Naive thymus-derived CD4-positive, alpha-beta T cell (primary cell): ENCODE measurements at regions not wholly inside any gene's neighbourhood (a gene's known extent, or its start where the extent isn't known, plus 50 kb on each side); places are given as distances from the start of the nearest gene placed in this dataset.

Experiments used
- ATAC-seq: fragments of 150-1000 bp; cut with Tn5 transposase; 2 replicates; pipeline ENCODE4 v1.10.0; 2021; ENCODE audit warnings: mild to moderate bottlenecking, moderate library complexity
- CTCF ChIA-PET: fragments of 350-600 bp; sonication (Branson Sonifier 250); formaldehyde crosslinking; loops from one replicate; lab custom pipeline; 2021; ENCODE audit warnings: antibody characterized with exemption; lab: Charles Lee
- POLR2A ChIA-PET: fragments of 350-600 bp; sonication (Branson Sonifier 250); formaldehyde crosslinking; loops from one replicate; lab custom pipeline; 2021; ENCODE audit warnings: antibody characterized with exemption, inconsistent platforms; lab: Charles Lee
- DNase-seq, 9 donors: peaks; one replicate each; pipeline versions ENCODE4 v3.0.0 to v3.0.0-alpha.2; 2020 to 2022; ENCODE audit warnings: mixed read lengths in 1 of 9
- H3K27ac ChIP-seq: one replicate; pipeline ENCODE4 v1.7.0; 2013; ENCODE audit warnings: mild to moderate bottlenecking, low read depth, low read length, moderate library complexity
- H3K27me3 ChIP-seq, 2 donors: one replicate each; pipeline ENCODE4 v1.7.0; 2013; ENCODE audit warnings: low read length in 2 of 2, mild to moderate bottlenecking in 2 of 2, moderate library complexity in 2 of 2; ENCODE audit not compliant: control insufficient read depth in 2 of 2, insufficient read depth in 2 of 2
- H3K36me3 ChIP-seq, 3 experiments: 1 replicate in 2 of 3; 2 replicates in 1 of 3; pipeline ENCODE4 v1.7.0; 2013; ENCODE audit warnings: low read length in 3 of 3, mild to moderate bottlenecking in 3 of 3, moderate library complexity in 1 of 3; ENCODE audit not compliant: insufficient read depth in 3 of 3, control insufficient read depth in 2 of 3
- H3K4me1 ChIP-seq, 2 donors: one replicate each; pipeline ENCODE4 v1.7.0; 2013; ENCODE audit warnings: low read length in 2 of 2, mild to moderate bottlenecking in 2 of 2, moderate library complexity in 1 of 2; ENCODE audit not compliant: control insufficient read depth in 2 of 2, insufficient read depth in 2 of 2
- H3K4me3 ChIP-seq: 2 replicates; pipeline ENCODE4 v1.7.0; 2013; ENCODE audit warnings: mild to moderate bottlenecking, low read length
- H3K9me3 ChIP-seq, 3 experiments: 1 replicate in 2 of 3; 2 replicates in 1 of 3; pipeline ENCODE4 v1.7.0; 2013; ENCODE audit warnings: low read length in 3 of 3; ENCODE audit not compliant: control insufficient read depth in 2 of 3
- H3K27ac Mint-ChIP-seq, 9 donors: one replicate each; pipeline ENCODE4 v1.8.0; 2020 to 2022; ENCODE audit warnings: mixed read lengths in 9 of 9, mild to moderate bottlenecking in 8 of 9, moderate library complexity in 5 of 9, inconsistent platforms in 2 of 9
- H3K27me3 Mint-ChIP-seq, 5 donors: one replicate each; pipeline ENCODE4 v1.8.0; 2021 to 2022; ENCODE audit warnings: mixed read lengths in 5 of 5, mild to moderate bottlenecking in 1 of 5
- H3K36me3 Mint-ChIP-seq, 5 donors: one replicate each; pipeline ENCODE4 v1.8.0; 2020 to 2022; ENCODE audit warnings: mixed read lengths in 5 of 5, mild to moderate bottlenecking in 3 of 5, inconsistent platforms in 1 of 5
- H3K4me1 Mint-ChIP-seq, 7 donors: one replicate each; pipeline ENCODE4 v1.8.0; 2020 to 2022; ENCODE audit warnings: mixed read lengths in 7 of 7, mild to moderate bottlenecking in 3 of 7, inconsistent platforms in 1 of 7
- H3K4me3 Mint-ChIP-seq, 10 donors: one replicate each; pipeline ENCODE4 v1.8.0; 2020 to 2022; ENCODE audit warnings: mild to moderate bottlenecking in 10 of 10, mixed read lengths in 10 of 10, moderate library complexity in 6 of 10, inconsistent platforms in 2 of 10
- H3K9me3 Mint-ChIP-seq, 11 donors: one replicate each; pipeline ENCODE4 v1.8.0; 2020 to 2022; ENCODE audit warnings: mixed read lengths in 11 of 11, mild to moderate bottlenecking in 4 of 11, inconsistent platforms in 1 of 11, moderate library complexity in 1 of 11
- intact Hi-C, 2 donors: fragments of 100-400 bp; cut with micrococcal nuclease; formaldehyde crosslinking; loops; one replicate each; pipeline ENCODE4 v1.15.1; 2023

GRCh38 chr16:87067003-87067556 lies 250.1 kb downstream of the C16orf95 start:
- no peaks in the 10 kb centered on the region for H3K9me3 ChIP-seq
- Mint-ChIP-seq H3K9me3 (peaks cover 0 to 2% (median 0%) of the 10 kb centered on the region in 11 donors), H3K4me3 (no peak overlapping the region), H3K36me3 (no peaks in the 10 kb centered on the region), H3K4me1 (peaks cover 0 to 3% (median 0%) of the 10 kb centered on the region in 7 donors), H3K27ac (no peak overlapping the region), H3K27me3 (peaks cover 34 to 68% (median 53%) of the 10 kb centered on the region in 5 donors)
- H3K4me1 ChIP-seq: no peaks in the 10 kb centered on the region
- H3K27me3 ChIP-seq: peaks cover 0 to 8% of the 10 kb centered on the region in 2 donors
- no peaks in the 10 kb centered on the region for H3K36me3 ChIP-seq
- no peak overlapping the region for H3K4me3 ChIP-seq
- DNase-seq (no peak), ATAC-seq (no peak)
- CTCF ChIA-PET: no interaction called here
- POLR2A ChIA-PET: no interaction called here
- no peak overlapping the region for H3K27ac ChIP-seq
- intact Hi-C loops: no loop called here

- Histone ChIP-seq H3K27me3 (peaks cover 0 to 3% of the 10 kb centered on the region in 2 donors), H3K4me1 (no peaks in the 10 kb centered on the region), H3K27ac (no peak overlapping the region), H3K4me3 (no peak overlapping the region), H3K9me3 (no peaks in the 10 kb centered on the region), H3K36me3 (no peaks in the 10 kb centered on the region)
- DNase-seq (no peak), ATAC-seq (no peak)
- CTCF ChIA-PET: no interaction called here
- Mint-ChIP-seq H3K27me3 (peaks cover 24 to 61% (median 43%) of the 10 kb centered on the region in 5 donors), H3K27ac (no peak overlapping the region), H3K4me1 (peaks cover 0 to 2% (median 0%) of the 10 kb centered on the region in 7 donors), H3K36me3 (no peaks in the 10 kb centered on the region), H3K9me3 (peaks cover 0 to 2% (median 0%) of the 10 kb centered on the region in 11 donors), H3K4me3 (no peak overlapping the region)
- intact Hi-C loops: no loop called here
- POLR2A ChIA-PET: no interaction called here
Measured at GRCh38 chr16:87067836-87068761, 249.1 kb downstream of the C16orf95 start.

GRCh38 chr16:87068762-87069150 lies 248.4 kb downstream of the C16orf95 start:
- Histone ChIP-seq H3K27me3 (peaks cover 0 to under 1% of the 10 kb centered on the region in 2 donors), H3K9me3 (no peaks in the 10 kb centered on the region), H3K36me3 (no peaks in the 10 kb centered on the region), H3K4me3 (no peak overlapping the region), H3K4me1 (no peaks in the 10 kb centered on the region), H3K27ac (no peak overlapping the region)
- H3K27me3 Mint-ChIP-seq: peaks cover 20 to 59% (median 39%) of the 10 kb centered on the region in 5 donors
- ATAC-seq (no peak), DNase-seq (no peak)
- POLR2A ChIA-PET: no interaction called here
- H3K36me3 Mint-ChIP-seq: no peaks in the 10 kb centered on the region
- no peak overlapping the region for H3K4me3 Mint-ChIP-seq
- intact Hi-C loops: no loop called here
- no peak overlapping the region for H3K27ac Mint-ChIP-seq
- peaks cover 0 to 2% (median 0%) of the 10 kb centered on the region in 7 donors for H3K4me1 Mint-ChIP-seq
- peaks cover 0 to 2% (median 0%) of the 10 kb centered on the region in 11 donors for H3K9me3 Mint-ChIP-seq
- CTCF ChIA-PET: no interaction called here

DNA sequence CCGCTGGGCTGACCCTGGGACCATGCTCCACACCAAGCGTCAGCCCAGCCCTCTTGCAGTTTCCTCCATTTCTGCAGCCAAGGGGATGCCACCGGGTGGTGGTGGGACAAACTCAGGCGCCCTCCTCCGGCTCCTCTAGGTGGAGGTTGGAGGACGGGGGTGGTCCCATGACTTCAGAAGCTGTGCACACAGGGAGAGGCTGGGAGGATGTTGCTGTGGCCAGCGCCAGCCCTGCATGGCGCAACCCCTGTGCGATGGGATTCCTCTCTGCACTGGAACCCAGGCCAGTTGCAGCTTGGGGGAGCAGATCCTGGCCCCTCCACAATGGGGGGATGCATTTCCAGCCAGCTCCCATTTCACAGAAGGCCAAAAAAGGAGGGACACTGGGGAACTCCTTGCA lies 246.5 kb downstream of the C16orf95 start:
- ChIA-PET POLR2A (no interaction called here), CTCF (interaction anchor here (0.6 kb wide), 1 partner anchor 13 kb away, joined by 3 read pairs; no protein-coding TSS in a partner anchor)
- DNase-seq: no peak
- Histone ChIP-seq H3K9me3 (no peaks in the 10 kb centered on the region), H3K27me3 (no peaks in the 10 kb centered on the region), H3K4me1 (no peaks in the 10 kb centered on the region), H3K36me3 (no peaks in the 10 kb centered on the region), H3K27ac (no peak overlapping the region), H3K4me3 (no peak overlapping the region)
- H3K9me3 Mint-ChIP-seq: peaks cover 0 to 1% (median 0%) of the 10 kb centered on the region in 11 donors
- no peak overlapping the region for H3K4me3 Mint-ChIP-seq
- H3K4me1 Mint-ChIP-seq: peaks cover 0 to 2% (median 0%) of the 10 kb centered on the region in 7 donors
- no peaks in the 10 kb centered on the region for H3K36me3 Mint-ChIP-seq
- H3K27me3 Mint-ChIP-seq: peaks cover 5 to 42% (median 20%) of the 10 kb centered on the region in 5 donors
- ATAC-seq: no peak
- intact Hi-C loops: no loop called here
- no peak overlapping the region for H3K27ac Mint-ChIP-seq

DNA sequence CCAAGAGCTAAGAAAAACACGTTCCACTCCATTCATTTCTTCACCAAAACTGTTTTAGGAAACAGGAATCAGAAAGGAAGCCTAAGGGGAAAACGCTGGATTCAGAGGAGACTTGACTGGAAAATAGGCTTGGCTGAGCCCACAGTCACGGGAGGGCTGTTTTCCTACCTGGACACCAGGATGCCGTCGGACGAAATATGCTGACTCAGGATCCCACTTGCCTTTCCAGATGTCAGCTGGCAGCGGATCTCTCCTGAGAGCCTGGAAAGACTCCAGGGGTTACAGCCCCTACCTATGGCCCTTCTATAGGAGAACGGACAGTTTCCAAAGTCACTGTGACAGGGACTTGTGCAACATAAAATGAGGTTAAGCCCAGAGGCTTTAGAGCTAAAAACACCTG lies 245.1 kb downstream of the C16orf95 start:
- H3K4me3 Mint-ChIP-seq: no peak overlapping the region
- no peak overlapping the region for H3K27ac Mint-ChIP-seq
- no peak for DNase-seq
- intact Hi-C loops: no loop called here
- no peak overlapping the region for H3K27ac ChIP-seq
- no peaks in the 10 kb centered on the region for H3K36me3 Mint-ChIP-seq
- no peaks in the 10 kb centered on the region for H3K4me1 Mint-ChIP-seq
- H3K9me3 Mint-ChIP-seq: peaks cover 0 to 1% (median 0%) of the 10 kb centered on the region in 11 donors
- no peak for ATAC-seq
- H3K4me3 ChIP-seq: no peak overlapping the region
- no peaks in the 10 kb centered on the region for H3K4me1 ChIP-seq
- H3K9me3 ChIP-seq: no peaks in the 10 kb centered on the region
- POLR2A ChIA-PET: no interaction called here
- H3K36me3 ChIP-seq: no peaks in the 10 kb centered on the region
- no peaks in the 10 kb centered on the region for H3K27me3 ChIP-seq
- H3K27me3 Mint-ChIP-seq: peaks cover 0 to 43% (median 18%) of the 10 kb centered on the region in 5 donors
- CTCF ChIA-PET: no interaction called here

- H3K36me3 Mint-ChIP-seq: peaks cover 0 to 10% (median 0%) of the 10 kb centered on the region in 5 donors
- Histone ChIP-seq H3K36me3 (no peaks in the 10 kb centered on the region), H3K27ac (no peak overlapping the region), H3K4me1 (no peaks in the 10 kb centered on the region), H3K4me3 (no peak overlapping the region), H3K27me3 (no peaks in the 10 kb centered on the region), H3K9me3 (no peaks in the 10 kb centered on the region)
- H3K9me3 Mint-ChIP-seq: peaks cover 3 to 10% (median 6%) of the 10 kb centered on the region in 11 donors
- ChIA-PET CTCF (no interaction called here), POLR2A (no interaction called here)
- intact Hi-C loops: loop anchor here in 1 of 2 donors (5.0 kb wide), 1 partner anchor 512 kb away; no protein-coding TSS in a partner anchor
- H3K4me3 Mint-ChIP-seq: no peak overlapping the region
- H3K27me3 Mint-ChIP-seq: peaks cover 0 to 26% (median 13%) of the 10 kb centered on the region in 5 donors
- no peak overlapping the region for H3K27ac Mint-ChIP-seq
- DNase-seq (no peak), ATAC-seq (no peak)
- no peaks in the 10 kb centered on the region for H3K4me1 Mint-ChIP-seq
Measured at GRCh38 chr16:87074641-87075318, 242.4 kb downstream of the C16orf95 start.
